HEK293 (cell line): ENCODE measurements at regions not wholly inside any gene's neighbourhood (a gene's known extent, or its start where the extent isn't known, plus 50 kb on each side); places are given as distances from the start of the nearest gene placed in this dataset.
A peak's percentile ranks its signal among the peaks of the same experiment; 100 is the strongest.

Experiments
- CTCF ChIA-PET: fragments of 350-600 bp; formaldehyde crosslinking; extraction: SDS; loops from one replicate; lab custom pipeline; 2021; ENCODE audit warnings: antibody characterized with exemption; lab: Yijun Ruan, JAX
- POLR2A ChIA-PET: fragments of 300-600 bp; formaldehyde crosslinking; extraction: SDS; loops from one replicate; lab custom pipeline; 2020; ENCODE audit warnings: antibody characterized with exemption, inconsistent platforms; lab: Yijun Ruan, JAX
- H3K27ac ChIP-seq: fragments of 200-500 bp; sonication (Bioruptor generic); 2 replicates; pipeline ENCODE4 v1.5.1; 2014; ENCODE audit warnings: low read depth, low read length, control low read depth, inconsistent platforms; ENCODE audit errors: extremely low read depth
- H3K36me3 ChIP-seq, 2 experiments: fragments of 200-500 bp in 1 of 2; sonication (Bioruptor generic) in 1 of 2; 1 replicate in 1 of 2; 2 replicates in 1 of 2; pipeline ENCODE4 v1.5.1; 2014 to 2017; ENCODE audit warnings: inconsistent platforms in 2 of 2, low read length in 2 of 2; ENCODE audit not compliant: control insufficient read depth in 2 of 2, insufficient read depth in 1 of 2
- H3K4me1 ChIP-seq: fragments of 200-500 bp; sonication (Bioruptor generic); 2 replicates; pipeline ENCODE4 v1.5.1; 2014; ENCODE audit warnings: mild to moderate bottlenecking, low read length, inconsistent platforms; ENCODE audit not compliant: control insufficient read depth, insufficient read depth
- H3K4me3 ChIP-seq: 2 replicates; pipeline ENCODE4 v1.5.1; 2011; ENCODE audit warnings: low read depth, mild to moderate bottlenecking, control low read depth, low read length, moderate library complexity
- H3K9me3 ChIP-seq: fragments of 200-500 bp; sonication (Bioruptor generic); 2 replicates; pipeline ENCODE4 v1.5.1; 2014; ENCODE audit warnings: low read depth, low read length, inconsistent platforms; ENCODE audit not compliant: control insufficient read depth, insufficient read depth
- FEZF1 ChIP-seq: fragments of 450-650 bp; formaldehyde crosslinking; IDR thresholded peaks from 2 replicates; pipeline ENCODE4 v1.5.1; 2016; ENCODE audit warnings: missing biosample characterization, missing genetic modification characterization
- ZBTB48 ChIP-seq: fragments of 450-650 bp; formaldehyde crosslinking; IDR thresholded peaks from 2 replicates; pipeline ENCODE4 v1.5.1; 2016; ENCODE audit warnings: missing biosample characterization, missing genetic modification characterization
- ZBTB7A ChIP-seq: fragments of 450-650 bp; formaldehyde crosslinking; IDR thresholded peaks from 2 replicates; pipeline ENCODE4 v1.5.1; 2016; ENCODE audit warnings: low read depth, missing biosample characterization, missing genetic modification characterization
- ZEB2 ChIP-seq: fragments of 450-650 bp; formaldehyde crosslinking; IDR thresholded peaks from 2 replicates; pipeline ENCODE4 v1.5.1; 2016; ENCODE audit warnings: missing biosample characterization, missing genetic modification characterization
- ZNF140 ChIP-seq: fragments of 450-650 bp; formaldehyde crosslinking; IDR thresholded peaks from 2 replicates; pipeline ENCODE4 v1.5.1; 2016; ENCODE audit warnings: missing biosample characterization, missing genetic modification characterization
- ZNF2 ChIP-seq: fragments of 450-650 bp; formaldehyde crosslinking; IDR thresholded peaks from 2 replicates; pipeline ENCODE4 v1.5.1; 2016; ENCODE audit warnings: missing biosample characterization, missing genetic modification characterization
- ZNF292 ChIP-seq: fragments of 450-650 bp; formaldehyde crosslinking; IDR thresholded peaks from 2 replicates; pipeline ENCODE4 v1.5.1; 2016; ENCODE audit warnings: low read depth, missing biosample characterization, missing genetic modification characterization, borderline replicate concordance
- ZNF596 ChIP-seq: fragments of 450-650 bp; IDR thresholded peaks from 2 replicates; pipeline ENCODE4 v1.5.0; 2018; ENCODE audit warnings: missing biosample characterization, mild to moderate bottlenecking, missing genetic modification characterization, moderate library complexity
- ZNF629 ChIP-seq: fragments of 450-650 bp; formaldehyde crosslinking; IDR thresholded peaks from 2 replicates; pipeline ENCODE4 v1.5.1; 2017; ENCODE audit warnings: missing biosample characterization, missing genetic modification characterization
- ZNF664 ChIP-seq: fragments of 450-650 bp; formaldehyde crosslinking; IDR thresholded peaks from 2 replicates; pipeline ENCODE4 v1.5.1; 2016; ENCODE audit warnings: missing biosample characterization, missing genetic modification characterization
- ZNF677 ChIP-seq: fragments of 450-650 bp; IDR thresholded peaks from 2 replicates; pipeline ENCODE4 v1.5.0; 2018; ENCODE audit warnings: missing biosample characterization, mild to moderate bottlenecking, missing genetic modification characterization, moderate library complexity
- ZNF837 ChIP-seq: fragments of 450-650 bp; formaldehyde crosslinking; IDR thresholded peaks from 2 replicates; pipeline ENCODE4 v1.5.1; 2016; ENCODE audit warnings: missing biosample characterization, missing genetic modification characterization
- TF ChIP-seq, protein P1 (sequence below): fragments of 450-650 bp; formaldehyde crosslinking; IDR thresholded peaks from 2 replicates; pipeline ENCODE4 v1.5.1; 2017; ENCODE audit warnings: missing biosample characterization, missing genetic modification characterization
- TF ChIP-seq, protein P2 (sequence below): fragments of 450-650 bp; formaldehyde crosslinking; IDR thresholded peaks from 2 replicates; pipeline ENCODE4 v1.5.0; 2017; ENCODE audit warnings: missing biosample characterization, missing genetic modification characterization, borderline replicate concordance
- TF ChIP-seq, protein P3 (sequence below): fragments of 450-650 bp; formaldehyde crosslinking; IDR thresholded peaks from 2 replicates; pipeline ENCODE4 v1.5.1; 2017; ENCODE audit warnings: missing biosample characterization, missing genetic modification characterization
- TF ChIP-seq, protein P4 (sequence below): fragments of 450-650 bp; formaldehyde crosslinking; IDR thresholded peaks from 2 replicates; pipeline ENCODE4 v1.5.1; 2016; ENCODE audit warnings: missing biosample characterization, missing genetic modification characterization
- TF ChIP-seq, protein P5 (sequence below): fragments of 450-650 bp; formaldehyde crosslinking; IDR thresholded peaks from 2 replicates; pipeline ENCODE4 v1.5.1; 2016; ENCODE audit warnings: missing biosample characterization, missing genetic modification characterization
- TF ChIP-seq, protein P6 (sequence below): fragments of 450-650 bp; formaldehyde crosslinking; IDR thresholded peaks from 2 replicates; pipeline ENCODE4 v1.5.1; 2016; ENCODE audit warnings: missing biosample characterization, missing genetic modification characterization
- TF ChIP-seq, protein P7 (sequence below): fragments of 450-650 bp; formaldehyde crosslinking; IDR thresholded peaks from 2 replicates; pipeline ENCODE4 v1.5.1; 2016; ENCODE audit warnings: missing biosample characterization, missing genetic modification characterization

DNA sequence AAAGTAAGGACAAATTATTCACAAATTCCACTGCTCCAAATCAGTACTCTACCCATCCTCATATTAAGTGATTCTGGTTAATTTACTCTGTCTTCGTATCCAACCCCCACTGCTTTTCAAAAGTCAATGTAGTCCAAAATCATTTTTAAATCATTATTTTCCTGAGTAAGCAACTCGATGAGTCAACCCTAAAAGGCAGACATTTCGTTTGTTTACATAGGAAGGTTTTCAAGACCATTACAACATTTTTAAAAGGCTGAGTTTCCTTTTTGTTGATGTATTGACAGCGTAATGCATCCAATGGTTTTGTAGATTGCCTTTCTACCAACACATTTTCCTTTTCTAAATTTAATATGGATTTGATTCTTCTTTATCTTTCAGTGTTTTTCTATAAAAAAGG is 523.0 kb upstream of the ANKRD30A start:
- H3K4me3 ChIP-seq: no peak overlapping the region
- TF ChIP-seq ZBTB7A (tag by site-specific recombination) (no peak), ZEB2 (0 out of 2 replicates have a peak, but pooled peaks have one; percentile 35), ZNF292 (tag by site-specific recombination) (no peak), ZNF2 (tag by site-specific recombination) (no peak), ZNF677 (tag by site-specific recombination) (0 out of 2 replicates have a peak, but pooled peaks have one; percentile 53), ZNF664 (tag by site-specific recombination) (0 out of 2 replicates have a peak, but pooled peaks have one; percentile 5), ZNF596 (tag by site-specific recombination) (no peak), ZBTB48 (no peak), ZNF629 (tag by site-specific recombination) (peak; percentile 33; the same call in 1 of the 2 replicates), ZNF140 (no peak), FEZF1 (tag by site-specific recombination) (peak; percentile 83), ZNF837 (tag by site-specific recombination) (no peak)
- TF ChIP-seq, protein P1, sequence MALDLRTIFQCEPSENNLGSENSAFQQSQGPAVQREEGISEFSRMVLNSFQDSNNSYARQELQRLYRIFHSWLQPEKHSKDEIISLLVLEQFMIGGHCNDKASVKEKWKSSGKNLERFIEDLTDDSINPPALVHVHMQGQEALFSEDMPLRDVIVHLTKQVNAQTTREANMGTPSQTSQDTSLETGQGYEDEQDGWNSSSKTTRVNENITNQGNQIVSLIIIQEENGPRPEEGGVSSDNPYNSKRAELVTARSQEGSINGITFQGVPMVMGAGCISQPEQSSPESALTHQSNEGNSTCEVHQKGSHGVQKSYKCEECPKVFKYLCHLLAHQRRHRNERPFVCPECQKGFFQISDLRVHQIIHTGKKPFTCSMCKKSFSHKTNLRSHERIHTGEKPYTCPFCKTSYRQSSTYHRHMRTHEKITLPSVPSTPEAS: no peak
- TF ChIP-seq, protein P2, sequence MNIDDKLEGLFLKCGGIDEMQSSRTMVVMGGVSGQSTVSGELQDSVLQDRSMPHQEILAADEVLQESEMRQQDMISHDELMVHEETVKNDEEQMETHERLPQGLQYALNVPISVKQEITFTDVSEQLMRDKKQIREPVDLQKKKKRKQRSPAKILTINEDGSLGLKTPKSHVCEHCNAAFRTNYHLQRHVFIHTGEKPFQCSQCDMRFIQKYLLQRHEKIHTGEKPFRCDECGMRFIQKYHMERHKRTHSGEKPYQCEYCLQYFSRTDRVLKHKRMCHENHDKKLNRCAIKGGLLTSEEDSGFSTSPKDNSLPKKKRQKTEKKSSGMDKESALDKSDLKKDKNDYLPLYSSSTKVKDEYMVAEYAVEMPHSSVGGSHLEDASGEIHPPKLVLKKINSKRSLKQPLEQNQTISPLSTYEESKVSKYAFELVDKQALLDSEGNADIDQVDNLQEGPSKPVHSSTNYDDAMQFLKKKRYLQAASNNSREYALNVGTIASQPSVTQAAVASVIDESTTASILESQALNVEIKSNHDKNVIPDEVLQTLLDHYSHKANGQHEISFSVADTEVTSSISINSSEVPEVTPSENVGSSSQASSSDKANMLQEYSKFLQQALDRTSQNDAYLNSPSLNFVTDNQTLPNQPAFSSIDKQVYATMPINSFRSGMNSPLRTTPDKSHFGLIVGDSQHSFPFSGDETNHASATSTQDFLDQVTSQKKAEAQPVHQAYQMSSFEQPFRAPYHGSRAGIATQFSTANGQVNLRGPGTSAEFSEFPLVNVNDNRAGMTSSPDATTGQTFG (tag by site-specific recombination): no peak
- TF ChIP-seq, protein P3, sequence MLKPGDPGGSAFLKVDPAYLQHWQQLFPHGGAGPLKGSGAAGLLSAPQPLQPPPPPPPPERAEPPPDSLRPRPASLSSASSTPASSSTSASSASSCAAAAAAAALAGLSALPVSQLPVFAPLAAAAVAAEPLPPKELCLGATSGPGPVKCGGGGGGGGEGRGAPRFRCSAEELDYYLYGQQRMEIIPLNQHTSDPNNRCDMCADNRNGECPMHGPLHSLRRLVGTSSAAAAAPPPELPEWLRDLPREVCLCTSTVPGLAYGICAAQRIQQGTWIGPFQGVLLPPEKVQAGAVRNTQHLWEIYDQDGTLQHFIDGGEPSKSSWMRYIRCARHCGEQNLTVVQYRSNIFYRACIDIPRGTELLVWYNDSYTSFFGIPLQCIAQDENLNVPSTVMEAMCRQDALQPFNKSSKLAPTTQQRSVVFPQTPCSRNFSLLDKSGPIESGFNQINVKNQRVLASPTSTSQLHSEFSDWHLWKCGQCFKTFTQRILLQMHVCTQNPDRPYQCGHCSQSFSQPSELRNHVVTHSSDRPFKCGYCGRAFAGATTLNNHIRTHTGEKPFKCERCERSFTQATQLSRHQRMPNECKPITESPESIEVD (tag by site-specific recombination): peak; percentile 68
- TF ChIP-seq, protein P4, sequence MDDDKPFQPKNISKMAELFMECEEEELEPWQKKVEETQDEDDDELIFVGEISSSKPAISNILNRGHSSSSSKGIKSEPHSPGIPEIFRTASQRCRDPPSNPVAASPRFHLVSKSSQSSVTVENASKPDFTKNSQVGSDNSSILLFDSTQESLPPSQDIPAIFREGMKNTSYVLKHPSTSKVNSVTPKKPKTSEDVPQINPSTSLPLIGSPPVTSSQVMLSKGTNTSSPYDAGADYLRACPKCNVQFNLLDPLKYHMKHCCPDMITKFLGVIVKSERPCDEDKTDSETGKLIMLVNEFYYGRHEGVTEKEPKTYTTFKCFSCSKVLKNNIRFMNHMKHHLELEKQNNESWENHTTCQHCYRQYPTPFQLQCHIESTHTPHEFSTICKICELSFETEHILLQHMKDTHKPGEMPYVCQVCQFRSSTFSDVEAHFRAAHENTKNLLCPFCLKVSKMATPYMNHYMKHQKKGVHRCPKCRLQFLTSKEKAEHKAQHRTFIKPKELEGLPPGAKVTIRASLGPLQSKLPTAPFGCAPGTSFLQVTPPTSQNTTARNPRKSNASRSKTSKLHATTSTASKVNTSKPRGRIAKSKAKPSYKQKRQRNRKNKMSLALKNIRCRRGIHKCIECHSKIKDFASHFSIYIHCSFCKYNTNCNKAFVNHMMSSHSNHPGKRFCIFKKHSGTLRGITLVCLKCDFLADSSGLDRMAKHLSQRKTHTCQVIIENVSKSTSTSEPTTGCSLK (tag by site-specific recombination): no peak
- TF ChIP-seq, protein P5, sequence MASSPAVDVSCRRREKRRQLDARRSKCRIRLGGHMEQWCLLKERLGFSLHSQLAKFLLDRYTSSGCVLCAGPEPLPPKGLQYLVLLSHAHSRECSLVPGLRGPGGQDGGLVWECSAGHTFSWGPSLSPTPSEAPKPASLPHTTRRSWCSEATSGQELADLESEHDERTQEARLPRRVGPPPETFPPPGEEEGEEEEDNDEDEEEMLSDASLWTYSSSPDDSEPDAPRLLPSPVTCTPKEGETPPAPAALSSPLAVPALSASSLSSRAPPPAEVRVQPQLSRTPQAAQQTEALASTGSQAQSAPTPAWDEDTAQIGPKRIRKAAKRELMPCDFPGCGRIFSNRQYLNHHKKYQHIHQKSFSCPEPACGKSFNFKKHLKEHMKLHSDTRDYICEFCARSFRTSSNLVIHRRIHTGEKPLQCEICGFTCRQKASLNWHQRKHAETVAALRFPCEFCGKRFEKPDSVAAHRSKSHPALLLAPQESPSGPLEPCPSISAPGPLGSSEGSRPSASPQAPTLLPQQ (tag by site-specific recombination): no peak
- TF ChIP-seq, protein P6, sequence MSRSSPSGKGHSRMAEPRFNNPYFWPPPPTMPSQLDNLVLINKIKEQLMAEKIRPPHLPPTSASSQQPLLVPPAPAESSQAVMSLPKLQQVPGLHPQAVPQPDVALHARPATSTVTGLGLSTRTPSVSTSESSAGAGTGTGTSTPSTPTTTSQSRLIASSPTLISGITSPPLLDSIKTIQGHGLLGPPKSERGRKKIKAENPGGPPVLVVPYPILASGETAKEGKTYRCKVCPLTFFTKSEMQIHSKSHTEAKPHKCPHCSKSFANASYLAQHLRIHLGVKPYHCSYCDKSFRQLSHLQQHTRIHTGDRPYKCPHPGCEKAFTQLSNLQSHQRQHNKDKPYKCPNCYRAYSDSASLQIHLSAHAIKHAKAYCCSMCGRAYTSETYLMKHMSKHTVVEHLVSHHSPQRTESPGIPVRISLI (tag by site-specific recombination): no peak
- TF ChIP-seq, protein P7, sequence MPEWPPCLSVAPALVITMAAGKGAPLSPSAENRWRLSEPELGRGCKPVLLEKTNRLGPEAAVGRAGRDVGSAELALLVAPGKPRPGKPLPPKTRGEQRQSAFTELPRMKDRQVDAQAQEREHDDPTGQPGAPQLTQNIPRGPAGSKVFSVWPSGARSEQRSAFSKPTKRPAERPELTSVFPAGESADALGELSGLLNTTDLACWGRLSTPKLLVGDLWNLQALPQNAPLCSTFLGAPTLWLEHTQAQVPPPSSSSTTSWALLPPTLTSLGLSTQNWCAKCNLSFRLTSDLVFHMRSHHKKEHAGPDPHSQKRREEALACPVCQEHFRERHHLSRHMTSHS (tag by site-specific recombination): no peak
- TF ChIP-seq, all 188 proteins: peak for 6
- ChIA-PET POLR2A (no interaction called here), CTCF (no interaction called here)
- Histone ChIP-seq H3K9me3 (no peaks in the 10 kb centered on the region), H3K27ac (no peak overlapping the region), H3K4me1 (peaks cover 20% of the 10 kb centered on the region), H3K36me3 (no peaks in the 10 kb centered on the region)
